ENCODE measurements at regions not wholly inside any gene's neighbourhood (a gene's known extent, or its start where the extent isn't known, plus 50 kb on each side); places are given as distances from the start of the nearest gene placed in this dataset.

DNA sequence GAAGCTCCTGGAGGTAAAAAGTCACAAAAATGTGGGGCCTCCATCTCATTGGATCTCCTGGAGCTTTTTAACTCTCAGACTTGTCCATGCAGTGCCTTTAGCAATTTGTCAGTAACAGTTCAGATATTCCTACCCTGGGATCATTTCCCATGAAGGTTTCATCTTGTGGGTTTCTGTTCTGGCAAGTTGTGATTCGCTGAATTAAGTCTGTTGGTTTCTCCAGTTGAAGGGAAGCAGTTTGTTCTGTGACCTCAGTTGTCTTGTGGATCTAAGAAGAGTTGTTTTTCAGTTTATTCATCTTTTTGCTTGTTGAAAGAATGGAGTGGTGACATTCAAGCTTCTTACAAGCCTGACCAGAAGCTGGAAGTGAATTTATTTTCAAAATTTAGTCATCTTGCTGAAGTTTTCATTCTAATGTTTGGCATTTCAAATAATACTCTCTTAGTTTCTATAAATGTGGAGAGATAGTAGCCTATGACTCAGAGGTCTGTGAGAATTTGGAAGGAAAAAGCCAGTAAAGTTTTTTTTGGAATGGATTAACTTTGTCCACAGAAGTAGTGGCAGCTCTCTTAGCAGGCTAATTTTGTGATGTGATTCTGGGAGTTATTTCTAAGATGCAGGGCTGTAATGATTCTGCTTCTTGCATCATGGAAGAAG is 120.1 kb upstream of the CSNK1A1L start:
- TF ChIP-seq, protein P1, sequence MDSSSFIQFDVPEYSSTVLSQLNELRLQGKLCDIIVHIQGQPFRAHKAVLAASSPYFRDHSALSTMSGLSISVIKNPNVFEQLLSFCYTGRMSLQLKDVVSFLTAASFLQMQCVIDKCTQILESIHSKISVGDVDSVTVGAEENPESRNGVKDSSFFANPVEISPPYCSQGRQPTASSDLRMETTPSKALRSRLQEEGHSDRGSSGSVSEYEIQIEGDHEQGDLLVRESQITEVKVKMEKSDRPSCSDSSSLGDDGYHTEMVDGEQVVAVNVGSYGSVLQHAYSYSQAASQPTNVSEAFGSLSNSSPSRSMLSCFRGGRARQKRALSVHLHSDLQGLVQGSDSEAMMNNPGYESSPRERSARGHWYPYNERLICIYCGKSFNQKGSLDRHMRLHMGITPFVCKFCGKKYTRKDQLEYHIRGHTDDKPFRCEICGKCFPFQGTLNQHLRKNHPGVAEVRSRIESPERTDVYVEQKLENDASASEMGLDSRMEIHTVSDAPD (CRISPR knock-in tag; IDR thresholded peaks at IDR 0.05), result no peak
- no peak for TF ChIP-seq ZNF263 (CRISPR knock-in tag; IDR thresholded peaks at IDR 0.05)
- TF ChIP-seq TERF1 (CRISPR knock-in tag; IDR thresholded peaks at IDR 0.05), result no peak
- no peak for TF ChIP-seq ZNF788 (CRISPR knock-in tag; IDR thresholded peaks at IDR 0.05; ENCODE audit: borderline replicate concordance)
- Histone ChIP-seq H2AFZ (ENCODE audit: low read length) (no peak overlapping the region), H3K9me3 (ENCODE audit: low read length) (no peaks in the 10 kb centered on the region), H3K27me3 (ENCODE audit: control insufficient read depth in 1 of 2, insufficient read depth in 2 of 2, low read length in 2 of 2) (no peaks in the 10 kb centered on the region), H4K20me1 (ENCODE audit: insufficient read depth, low read length) (no peaks in the 10 kb centered on the region), H3K4me3 (replicated peaks in 1 of 3; ENCODE audit: insufficient read depth in 1 of 3, low read depth in 2 of 3, low read length in 3 of 3) (no peak overlapping the region), H3K36me3 (replicated peaks in 1 of 2; ENCODE audit: control insufficient read depth in 1 of 2, insufficient read depth in 2 of 2, low read length in 2 of 2) (no peaks in the 10 kb centered on the region), H3K4me2 (ENCODE audit: low read depth, low read length) (no peak overlapping the region), H3K9ac (ENCODE audit: insufficient read depth, low read depth, low read length) (no peak overlapping the region), H3K4me1 (ENCODE audit: insufficient read depth, low read length) (no peaks in the 10 kb centered on the region), H3K79me2 (ENCODE audit: insufficient read depth, low read length) (no peaks in the 10 kb centered on the region), H3K27ac (ENCODE audit: extremely low read length, insufficient read depth, low read length) (no peak overlapping the region)
- FAIRE-seq (no peak), ATAC-seq (no peak), DNase-seq (ENCODE audit: low spot score) (no peak)
- intact Hi-C loops (cut with micrococcal nuclease; ENCODE audit: unreplicated experiment), result no loop called here
- CTCF ChIA-PET (ENCODE audit: low intra/inter-chr PET ratio, low total read pairs), result no interaction called here
- in situ Hi-C loops (cut with HindIII; ENCODE audit: extremely low pct_ligation_motif_present, low pct_unique_long_range_greater_than_20kb), result no loop called here
- BruUV-seq (replicated peaks), result no TSS peak
- 0% methylated on average over 1 of the region's 1 CpG for WGBS (ENCODE audit: low lambda C conversion rate)
- POLR2A ChIA-PET, result no interaction called here

DNA sequence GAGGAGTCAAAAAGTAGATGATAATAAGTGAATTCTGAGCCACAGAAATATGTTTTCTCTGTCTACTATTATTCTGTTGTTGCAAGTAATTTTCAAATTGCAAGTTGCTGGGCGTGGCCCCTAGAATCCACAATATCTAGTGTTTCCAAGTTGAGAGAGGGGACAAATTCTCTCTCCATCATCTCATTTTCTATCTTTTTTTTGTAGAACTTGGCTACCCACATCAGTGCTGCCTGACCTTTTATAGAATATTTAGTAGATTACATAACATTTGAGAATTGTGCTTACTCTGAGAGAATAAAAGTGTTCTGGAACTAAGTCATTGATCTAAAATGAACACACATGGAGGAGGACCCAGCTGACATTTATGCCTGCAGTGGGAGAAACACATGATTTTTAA is 110.9 kb upstream of the CSNK1A1L start:
- no peak overlapping the region for H3K4me2 ChIP-seq (ENCODE audit: low read depth, low read length)
- no peaks in the 10 kb centered on the region; a peak in 1 of 5 replicates for H3K27me3 ChIP-seq (ENCODE audit: control insufficient read depth in 1 of 2, insufficient read depth in 2 of 2, low read length in 2 of 2)
- no peaks in the 10 kb centered on the region for H3K79me2 ChIP-seq (ENCODE audit: insufficient read depth, low read length)
- intact Hi-C loops (cut with micrococcal nuclease; ENCODE audit: unreplicated experiment) (no loop called here), in situ Hi-C loops (cut with HindIII; ENCODE audit: extremely low pct_ligation_motif_present, low pct_unique_long_range_greater_than_20kb) (no loop called here)
- DNase-seq (ENCODE audit: low spot score) (no peak), ATAC-seq (no peak), FAIRE-seq (no peak)
- no peaks in the 10 kb centered on the region for H3K4me1 ChIP-seq (ENCODE audit: insufficient read depth, low read length)
- H3K9me3 ChIP-seq (ENCODE audit: low read length), result no peaks in the 10 kb centered on the region
- no peak overlapping the region for H3K9ac ChIP-seq (ENCODE audit: insufficient read depth, low read depth, low read length)
- POLR2A ChIA-PET, result no interaction called here
- CTCF ChIA-PET (ENCODE audit: low intra/inter-chr PET ratio, low total read pairs), result no interaction called here
- no peaks in the 10 kb centered on the region for H4K20me1 ChIP-seq (ENCODE audit: insufficient read depth, low read length)
- H3K36me3 ChIP-seq (replicated peaks in 1 of 2; ENCODE audit: control insufficient read depth in 1 of 2, insufficient read depth in 2 of 2, low read length in 2 of 2), result no peaks in the 10 kb centered on the region
- no peak for TF ChIP-seq GTF3A (CRISPR knock-in tag; conservative IDR thresholded peaks at IDR 0.05)
- H2AFZ ChIP-seq (ENCODE audit: low read length), result no peak overlapping the region
- H3K27ac ChIP-seq (ENCODE audit: extremely low read length, insufficient read depth, low read length), result no peak overlapping the region
- no TSS peak for BruUV-seq (replicated peaks)
- H3K4me3 ChIP-seq (replicated peaks in 1 of 3; ENCODE audit: insufficient read depth in 1 of 3, low read depth in 2 of 3, low read length in 3 of 3), result no peak overlapping the region
- WGBS (ENCODE audit: low lambda C conversion rate), result 11% methylated on average over 1 of the region's 1 CpG

All from HepG2 (cell line).